ENCODE measurements at regions not wholly inside any gene's neighbourhood (a gene's known extent, or its start where the extent isn't known, plus 50 kb on each side); places are given as distances from the start of the nearest gene placed in this dataset.

GRCh38 chr4:79223993-79224776 lies 101.7 kb downstream of the NAA11 start:
- no peak overlapping the region for H3K9ac ChIP-seq (ENCODE audit: extremely low read depth, insufficient read length, low read length)
- H3K27ac ChIP-seq (ENCODE audit: insufficient read length, low read depth, low read length): no peak overlapping the region
- TF ChIP-seq CTCF (conservative IDR thresholded peaks at IDR 0.05): no peak
- H3K27ac Mint-ChIP-seq: no peak overlapping the region
- H2BK20ac ChIP-seq (ENCODE audit: low read depth, low read length, poor library complexity, severe bottlenecking): no peak overlapping the region
- no peaks in the 10 kb centered on the region for H3K27me3 Mint-ChIP-seq (ENCODE audit: low read depth)
- H3K14ac ChIP-seq (ENCODE audit: insufficient read depth, low read length): no peak overlapping the region
- H4K8ac ChIP-seq (replicated peaks; ENCODE audit: insufficient read length, low read depth, low read length): no peak overlapping the region
- H3K23ac ChIP-seq (ENCODE audit: insufficient read length, low read depth, low read length): no peak overlapping the region
- H4K5ac ChIP-seq (ENCODE audit: insufficient read length, low read depth, low read length): no peak overlapping the region
- H3T11ph ChIP-seq (ENCODE audit: low read length): no peak overlapping the region
- H3K18ac ChIP-seq (ENCODE audit: insufficient read length, low read depth, low read length): no peak overlapping the region
- H2AK5ac ChIP-seq (ENCODE audit: insufficient read length, low read length): no peak overlapping the region
- no peaks in the 10 kb centered on the region for H4K20me1 ChIP-seq (ENCODE audit: control insufficient read depth, insufficient read depth, insufficient read length)
- H2BK15ac ChIP-seq (ENCODE audit: low read depth, low read length): no peak overlapping the region
- H3K4ac ChIP-seq (ENCODE audit: low read depth, low read length): no peak overlapping the region
- peaks cover 0 to 2% of the 10 kb centered on the region in 2 experiments; a peak in 2 of 5 replicates for H3K9me3 Mint-ChIP-seq
- H2BK120ac ChIP-seq (ENCODE audit: low read depth, low read length, poor library complexity, severe bottlenecking): no peak overlapping the region
- no peak overlapping the region for H2BK5ac ChIP-seq (ENCODE audit: insufficient read length, low read length)
- no peaks in the 10 kb centered on the region for H3K23me2 ChIP-seq (ENCODE audit: insufficient read length, low read depth, low read length, poor library complexity, severe bottlenecking)
- no peaks in the 10 kb centered on the region for H3K79me1 ChIP-seq (ENCODE audit: insufficient read depth, low read depth, low read length, poor library complexity, severe bottlenecking)
- H3K4me2 ChIP-seq (ENCODE audit: insufficient read depth, insufficient read length, low read length): no peak overlapping the region
- DNase-seq: no peak
- H3K9me3 ChIP-seq (ENCODE audit: control insufficient read depth, low read depth, low read length): no peaks in the 10 kb centered on the region
- H3K4me1 Mint-ChIP-seq: no peaks in the 10 kb centered on the region
- no CpG with 5 or more reads among the region's 5 CpGs for WGBS (ENCODE audit: extremely low coverage, insufficient read length, low lambda C conversion rate)
- H2AFZ ChIP-seq (ENCODE audit: low read length): no peak overlapping the region
- no peaks in the 10 kb centered on the region for H3K27me3 ChIP-seq (ENCODE audit: insufficient read depth, low read length)
- no peaks in the 10 kb centered on the region for H3K79me2 ChIP-seq (ENCODE audit: insufficient read depth, low read length)
- no peaks in the 10 kb centered on the region for H3K4me1 ChIP-seq (ENCODE audit: insufficient read depth, low read length)
- H3K36me3 Mint-ChIP-seq (ENCODE audit: insufficient read depth in 1 of 3, low read depth in 3 of 3): peaks cover 0 to 1% (median 0%) of the 10 kb centered on the region in 3 experiments; a peak in 2 of 7 replicates
- H3K4me3 Mint-ChIP-seq: no peak overlapping the region
- H2BK12ac ChIP-seq (ENCODE audit: insufficient read length, low read depth, low read length): no peak overlapping the region
- H3K56ac ChIP-seq (ENCODE audit: insufficient read length, low read depth, low read length): no peak overlapping the region
- no peak overlapping the region for H4K91ac ChIP-seq (ENCODE audit: insufficient read length, low read depth, low read length)

Measured in H9 (cell line).